Panc1 (cell line): ENCODE measurements at regions not wholly inside any gene's neighbourhood (a gene's known extent, or its start where the extent isn't known, plus 50 kb on each side); places are given as distances from the start of the nearest gene placed in this dataset.

ENCODE experiments used
- ATAC-seq: fragments of 200-7000 bp; cut with Tn5 transposase; 2 replicates; pipeline ENCODE4 v1.9.1; 2020; ENCODE audit warnings: mild to moderate bottlenecking, moderate library complexity
- BruUV-seq: library from RNA; stranded (reverse); fragments of 400-500 nt; replicated peaks from 2 replicates; lab custom pipeline; 2021; lab: Mats Ljungman, UMichigan
- CTCF ChIA-PET: fragments of 300-600 bp; sonication (Branson Sonifier 250); formaldehyde crosslinking; loops from one replicate; lab custom pipeline; 2022; ENCODE audit warnings: antibody characterized with exemption; lab: Charles Lee
- POLR2A ChIA-PET: fragments of 300-600 bp; sonication (Branson Sonifier 250); formaldehyde crosslinking; loops from one replicate; lab custom pipeline; 2022; ENCODE audit warnings: antibody characterized with exemption; lab: Charles Lee
- DNase-seq: peaks from one replicate; pipeline ENCODE4 v3.0.0-alpha.2; 2010; ENCODE audit warnings: low read depth, low spot score
- H3K27ac ChIP-seq: 2 replicates; pipeline ENCODE4 v1.5.1; 2011; ENCODE audit warnings: mild to moderate bottlenecking, low read length, inconsistent platforms
- H3K27me3 ChIP-seq: fragments of 200-500 bp; sonication (Bioruptor generic); 2 replicates; pipeline ENCODE4 v1.6.0; 2014; ENCODE audit warnings: low read length, inconsistent platforms; ENCODE audit not compliant: control insufficient read depth, insufficient read depth
- H3K36me3 ChIP-seq: fragments of 200-500 bp; sonication (Bioruptor generic); 2 replicates; pipeline ENCODE4 v1.5.1; 2014; ENCODE audit warnings: inconsistent platforms, mild to moderate bottlenecking, low read length, moderate library complexity; ENCODE audit not compliant: control insufficient read depth, insufficient read depth
- H3K4me1 ChIP-seq: 2 replicates; pipeline ENCODE4 v1.5.1; 2011; ENCODE audit warnings: inconsistent platforms, mild to moderate bottlenecking, low read length, moderate library complexity; ENCODE audit not compliant: control insufficient read depth, insufficient read depth
- H3K4me3 ChIP-seq, 2 experiments: 2 replicates each; pipeline ENCODE4 v1.5.1; 2011 to 2012; ENCODE audit warnings: low read depth in 2 of 2, low read length in 2 of 2, mild to moderate bottlenecking in 2 of 2, inconsistent platforms in 1 of 2, moderate library complexity in 1 of 2
- H3K9me3 ChIP-seq: fragments of 200-500 bp; sonication (Bioruptor generic); 2 replicates; pipeline ENCODE4 v1.5.1; 2014; ENCODE audit warnings: low read depth, mild to moderate bottlenecking, inconsistent platforms, low read length, moderate library complexity; ENCODE audit not compliant: control insufficient read depth, insufficient read depth
- CTCF ChIP-seq: fragments of 450-650 bp; IDR thresholded peaks from 2 replicates; pipeline ENCODE4 v1.5.1; 2017; ENCODE audit warnings: mild to moderate bottlenecking
- POLR2AphosphoS5 ChIP-seq: IDR thresholded peaks from 2 replicates; pipeline ENCODE4 v1.6.1; 2012; ENCODE audit warnings: mild to moderate bottlenecking, low read depth, low read length, moderate library complexity
- REST ChIP-seq, 2 experiments: IDR thresholded peaks; 2 replicates each; pipeline ENCODE4 v1.6.1; 2011 to 2012; ENCODE audit warnings: low read depth in 2 of 2, control low read depth in 1 of 2, low read length in 1 of 2, mild to moderate bottlenecking in 1 of 2, moderate library complexity in 1 of 2; ENCODE audit not compliant: insufficient read depth in 1 of 2
- SIN3A ChIP-seq: IDR thresholded peaks from 2 replicates; pipeline ENCODE4 v1.6.1; 2012; ENCODE audit warnings: low read depth, mild to moderate bottlenecking, low read length, moderate library complexity, borderline replicate concordance; ENCODE audit not compliant: insufficient read depth
- TCF7L2 ChIP-seq: IDR thresholded peaks from 2 replicates; pipeline ENCODE4 v1.6.1; 2011; ENCODE audit warnings: mild to moderate bottlenecking, low read depth, low read length, inconsistent platforms
- in situ Hi-C: cut with HindIII; loops from 2 replicates; pipeline ENCODE4 v1.10.0; 2016; ENCODE audit warnings: low sequenced_read_pairs, low pct_unique_long_range_greater_than_20kb
- intact Hi-C: fragments of 100-400 bp; cut with micrococcal nuclease; formaldehyde crosslinking; loops from one replicate; pipeline ENCODE4 v1.10.0; 2022; ENCODE audit not compliant: unreplicated experiment

- POLR2A ChIA-PET = no interaction called here
- Histone ChIP-seq H3K36me3 (no peaks in the 10 kb centered on the region), H3K27ac (no peak overlapping the region), H3K27me3 (no peaks in the 10 kb centered on the region; the same call in 1 of the 2 replicates), H3K4me3 (no peak overlapping the region), H3K9me3 (no peaks in the 10 kb centered on the region), H3K4me1 (no peaks in the 10 kb centered on the region)
- DNase-seq (no peak), ATAC-seq (no peak)
- TF ChIP-seq REST (IDR thresholded peaks at IDR 0.05; ENCODE audit: insufficient read depth in 1 of 2, low read depth in 2 of 2, low read length in 1 of 2) = no peak
- no peak for TF ChIP-seq CTCF
- no peak for TF ChIP-seq TCF7L2
- no peak for TF ChIP-seq SIN3A
- no peak for TF ChIP-seq POLR2AphosphoS5
- BruUV-seq = no TSS peak
- in situ Hi-C loops = no loop called here
- CTCF ChIA-PET = no interaction called here
- intact Hi-C loops = no loop called here
These were observed 174.6 kb downstream of the PMP22 start for GRCh38 chr17:15090533-15090932.

GRCh38 chr17:15087946-15088345 is 177.2 kb downstream of the PMP22 start:
- no peaks in the 10 kb centered on the region for H3K36me3 ChIP-seq
- H3K9me3 ChIP-seq = no peaks in the 10 kb centered on the region
- CTCF ChIA-PET = no interaction called here
- no peak for TF ChIP-seq TCF7L2
- DNase-seq = no peak
- no peaks in the 10 kb centered on the region for H3K4me1 ChIP-seq
- no peak overlapping the region for H3K27ac ChIP-seq
- intact Hi-C loops = no loop called here
- no peaks in the 10 kb centered on the region; the same call in 1 of the 2 replicates for H3K27me3 ChIP-seq
- POLR2A ChIA-PET = no interaction called here
- ATAC-seq = no peak
- in situ Hi-C loops = no loop called here
- H3K4me3 ChIP-seq = no peak overlapping the region
- no TSS peak for BruUV-seq

- no TSS peak for BruUV-seq
These were observed 178.3 kb downstream of the PMP22 start for GRCh38 chr17:15086776-15087295.

More at GRCh38 chr17:15086776-15087295, 178.3 kb downstream of the PMP22 start:
- in situ Hi-C loops = no loop called here
- CTCF ChIA-PET = no interaction called here
- Histone ChIP-seq H3K4me3 (no peak overlapping the region), H3K27me3 (no peaks in the 10 kb centered on the region; the same call in 1 of the 2 replicates), H3K27ac (no peak overlapping the region), H3K9me3 (no peaks in the 10 kb centered on the region), H3K4me1 (no peaks in the 10 kb centered on the region), H3K36me3 (no peaks in the 10 kb centered on the region)
- POLR2A ChIA-PET = no interaction called here
- TF ChIP-seq POLR2AphosphoS5 = no peak
- TF ChIP-seq SIN3A = no peak
- DNase-seq = no peak
- no peak for ATAC-seq
- intact Hi-C loops = no loop called here
